ENCODE measurements at regions not wholly inside any gene's neighbourhood (a gene's known extent, or its start where the extent isn't known, plus 50 kb on each side); places are given as distances from the start of the nearest gene placed in this dataset.

GRCh38 chr3:4234889-4235288 is 68.3 kb upstream of the SETMAR start:
- intact Hi-C loops (cut with micrococcal nuclease), result no loop called here
- ChIA-PET POLR2A (no interaction called here), CTCF (no interaction called here)
- no peak for TF ChIP-seq CTCF (IDR thresholded peaks at IDR 0.05)
- Mint-ChIP-seq H3K36me3 (ENCODE audit: low read depth) (peaks cover under 1% of the 10 kb centered on the region), H3K4me1 (ENCODE audit: low read depth) (no peaks in the 10 kb centered on the region), H3K27me3 (no peaks in the 10 kb centered on the region), H3K9me3 (peaks cover 11% of the 10 kb centered on the region), H3K4me3 (no peak overlapping the region), H3K27ac (no peak overlapping the region)
- no peak for DNase-seq
- ATAC-seq, result no peak

- intact Hi-C loops (cut with micrococcal nuclease), result no loop called here
- no peaks in the 10 kb centered on the region for H3K27me3 Mint-ChIP-seq
- no peak for TF ChIP-seq CTCF (IDR thresholded peaks at IDR 0.05)
- ATAC-seq (no peak), DNase-seq (no peak)
- H3K36me3 Mint-ChIP-seq (ENCODE audit: low read depth), result peaks cover 1% of the 10 kb centered on the region
- no peak overlapping the region for H3K4me3 Mint-ChIP-seq
- POLR2A ChIA-PET, result no interaction called here
- peaks cover 12% of the 10 kb centered on the region for H3K9me3 Mint-ChIP-seq
- H3K27ac Mint-ChIP-seq, result no peak overlapping the region
- H3K4me1 Mint-ChIP-seq (ENCODE audit: low read depth), result no peaks in the 10 kb centered on the region
- CTCF ChIA-PET, result no interaction called here
These were observed 67.5 kb upstream of the SETMAR start for GRCh38 chr3:4235690-4236089.

GRCh38 chr3:4241595-4242170 is 61.5 kb upstream of the SETMAR start:
- ATAC-seq (no peak), DNase-seq (no peak)
- POLR2A ChIA-PET, result no interaction called here
- no peaks in the 10 kb centered on the region for H3K4me1 Mint-ChIP-seq (ENCODE audit: low read depth)
- no peak overlapping the region for H3K4me3 Mint-ChIP-seq
- no peaks in the 10 kb centered on the region for H3K27me3 Mint-ChIP-seq
- no peak for TF ChIP-seq CTCF (IDR thresholded peaks at IDR 0.05)
- H3K9me3 Mint-ChIP-seq, result peaks cover 13% of the 10 kb centered on the region
- CTCF ChIA-PET, result no interaction called here
- intact Hi-C loops (cut with micrococcal nuclease), result no loop called here
- peaks cover 1% of the 10 kb centered on the region for H3K36me3 Mint-ChIP-seq (ENCODE audit: low read depth)
- no peak overlapping the region for H3K27ac Mint-ChIP-seq

GRCh38 chr3:4245671-4246070 is 57.5 kb upstream of the SETMAR start:
- ChIA-PET POLR2A (no interaction called here), CTCF (no interaction called here)
- ATAC-seq, result no peak
- no peak for DNase-seq
- TF ChIP-seq CTCF (IDR thresholded peaks at IDR 0.05), result no peak
- H3K9me3 Mint-ChIP-seq, result peaks cover 2% of the 10 kb centered on the region
- H3K4me3 Mint-ChIP-seq, result no peak overlapping the region
- intact Hi-C loops (cut with micrococcal nuclease), result no loop called here
- H3K27me3 Mint-ChIP-seq, result no peaks in the 10 kb centered on the region
- no peaks in the 10 kb centered on the region for H3K36me3 Mint-ChIP-seq (ENCODE audit: low read depth)
- H3K4me1 Mint-ChIP-seq (ENCODE audit: low read depth), result no peaks in the 10 kb centered on the region
- H3K27ac Mint-ChIP-seq, result no peak overlapping the region

- ATAC-seq (no peak), DNase-seq (no peak)
- POLR2A ChIA-PET, result no interaction called here
- intact Hi-C loops (cut with micrococcal nuclease), result no loop called here
- Mint-ChIP-seq H3K27ac (no peak overlapping the region), H3K4me1 (ENCODE audit: low read depth) (peaks cover 7% of the 10 kb centered on the region), H3K4me3 (no peak overlapping the region), H3K27me3 (no peaks in the 10 kb centered on the region), H3K36me3 (ENCODE audit: low read depth) (no peaks in the 10 kb centered on the region), H3K9me3 (peaks cover 2% of the 10 kb centered on the region)
- CTCF ChIA-PET, result interaction anchor here (1.3 kb wide), 1 partner anchor 24 kb away, joined by 3 read pairs; no protein-coding TSS in a partner anchor
- TF ChIP-seq CTCF (IDR thresholded peaks at IDR 0.05), result no peak
These were observed 55.8 kb upstream of the SETMAR start for GRCh38 chr3:4247391-4247790.
